GM12878 (cell line): ENCODE measurements at regions not wholly inside any gene's neighbourhood (a gene's known extent, or its start where the extent isn't known, plus 50 kb on each side); places are given as distances from the start of the nearest gene placed in this dataset.

Experiments used
- ATAC-seq: fragments of 200-7000 bp; cut with Tn5 transposase; 3 replicates; pipeline ENCODE4 v1.9.1; 2020; ENCODE audit warnings: mild to moderate bottlenecking, moderate library complexity
- BruUV-seq: library from RNA; stranded (reverse); fragments of 400-500 nt; replicated peaks from 2 replicates; lab custom pipeline; 2021; lab: Mats Ljungman, UMichigan
- CTCF ChIA-PET: fragments of 300-600 bp; sonication (Branson Sonifier 250); formaldehyde crosslinking; extraction: SDS; loops from one replicate; lab custom pipeline; 2021; ENCODE audit warnings: inconsistent platforms; lab: Yijun Ruan, JAX
- POLR2A ChIA-PET: fragments of 350-600 bp; formaldehyde crosslinking; extraction: SDS; loops from one replicate; lab custom pipeline; 2021; ENCODE audit warnings: inconsistent platforms; lab: Charles Lee
- RAD21 ChIA-PET: fragments of 300-600 bp; sonication (Branson Sonifier 250); formaldehyde crosslinking; loops from one replicate; lab custom pipeline; 2023; ENCODE audit warnings: antibody characterized with exemption; ENCODE audit not compliant: unreplicated experiment; lab: Charles Lee
- SMC1A ChIA-PET: fragments of 300-600 bp; sonication (Branson Sonifier 250); formaldehyde crosslinking; loops from one replicate; lab custom pipeline; 2023; ENCODE audit not compliant: unreplicated experiment, uncharacterized antibody; lab: Charles Lee
- DNase-seq: peaks from one replicate; pipeline ENCODE4 v3.0.0-alpha.2; 2011; ENCODE audit warnings: low read depth, low spot score
- FAIRE-seq: peaks from 3 replicates; lab custom pipeline; 2011; peaks lifted over from hg19 to GRCh38; lab: Jason Lieb, UNC
- H2AFZ ChIP-seq: 2 replicates; pipeline ENCODE4 v1.6.0; 2011; ENCODE audit warnings: low read depth, low read length, control low read depth; ENCODE audit not compliant: control insufficient read depth
- H3K27ac ChIP-seq: 2 replicates; pipeline ENCODE4 v1.5.1; 2011; ENCODE audit warnings: control low read depth; ENCODE audit not compliant: control insufficient read depth, insufficient read depth
- H3K27me3 ChIP-seq, 2 experiments: replicated peaks in 1 of 2; 2 replicates each; pipeline versions ENCODE4 v1.6.0 to v1.6.1; 2011; ENCODE audit warnings: low read length in 1 of 2; ENCODE audit not compliant: control insufficient read depth in 2 of 2, insufficient read depth in 2 of 2
- H3K36me3 ChIP-seq, 2 experiments: 2 replicates each; pipeline ENCODE4 v1.5.1; 2011; ENCODE audit warnings: low read length in 1 of 2; ENCODE audit not compliant: control insufficient read depth in 2 of 2, insufficient read depth in 2 of 2
- H3K4me1 ChIP-seq: 2 replicates; pipeline ENCODE4 v1.6.1; 2011; ENCODE audit warnings: mild to moderate bottlenecking, low read length, moderate library complexity, mixed read lengths; ENCODE audit not compliant: control insufficient read depth, insufficient read depth
- H3K4me2 ChIP-seq: 2 replicates; pipeline ENCODE4 v1.6.0; 2011; ENCODE audit warnings: control low read depth; ENCODE audit not compliant: control insufficient read depth, insufficient read depth
- H3K4me3 ChIP-seq: fragments of 200-600 bp; sonication (generic); 2 replicates; pipeline ENCODE4 v1.5.1; 2016
- H3K79me2 ChIP-seq: 2 replicates; pipeline ENCODE4 v1.6.0; 2011; ENCODE audit warnings: low read length; ENCODE audit not compliant: control insufficient read depth, insufficient read depth
- H3K9ac ChIP-seq: 2 replicates; pipeline ENCODE4 v1.8.0; 2011; ENCODE audit warnings: low read length, control low read depth, mixed read lengths; ENCODE audit not compliant: control insufficient read depth, insufficient read depth
- H3K9me3 ChIP-seq: replicated peaks from 3 replicates; pipeline ENCODE4 v1.5.1; 2011; ENCODE audit warnings: mild to moderate bottlenecking, low read length; ENCODE audit not compliant: control insufficient read depth, insufficient read depth
- H4K20me1 ChIP-seq: 2 replicates; pipeline ENCODE4 v1.6.0; 2011; ENCODE audit not compliant: control insufficient read depth, insufficient read depth
- CEBPB ChIP-seq, 2 experiments: fragments of 150-350 bp in 1 of 2; IDR thresholded peaks; 2 replicates each; pipeline ENCODE4 v1.6.1; 2012 to 2014; ENCODE audit warnings: low read depth in 2 of 2, low read length in 2 of 2, borderline replicate concordance in 1 of 2, inconsistent platforms in 1 of 2
- IKZF1 ChIP-seq: fragments of 450-650 bp; conservative IDR thresholded peaks from 2 replicates; pipeline ENCODE4 v1.6.1; 2017; ENCODE audit warnings: antibody characterized with exemption, mild to moderate bottlenecking
- IKZF2 ChIP-seq, 2 experiments: fragments of 450-650 bp; IDR thresholded peaks; 2 replicates each; pipeline ENCODE4 v1.6.1; 2017; ENCODE audit warnings: mild to moderate bottlenecking in 2 of 2, moderate library complexity in 2 of 2
- MTA2 ChIP-seq: fragments of 450-650 bp; IDR thresholded peaks from 2 replicates; pipeline ENCODE4 v1.6.1; 2016; ENCODE audit warnings: low read depth, mild to moderate bottlenecking, moderate library complexity
- NBN ChIP-seq: fragments of 450-650 bp; IDR thresholded peaks from 2 replicates; pipeline ENCODE4 v1.6.1; 2016
- NR2C1 ChIP-seq: fragments of 450-650 bp; IDR thresholded peaks from 2 replicates; pipeline ENCODE4 v1.6.1; 2017; ENCODE audit warnings: antibody characterized with exemption, mild to moderate bottlenecking, moderate library complexity
- POLR2AphosphoS2 ChIP-seq: IDR thresholded peaks from 2 replicates; pipeline ENCODE4 v1.6.1; 2011; ENCODE audit warnings: low read depth, mild to moderate bottlenecking, low read length, improper control_type of control experiment, moderate library complexity
- RBBP5 ChIP-seq: fragments of 200-600 bp; sonication (generic); conservative IDR thresholded peaks from 2 replicates; pipeline ENCODE4 v1.6.1; 2016
- SMARCA5 ChIP-seq: fragments of 450-650 bp; IDR thresholded peaks from 2 replicates; pipeline ENCODE4 v1.6.1; 2017; ENCODE audit warnings: mild to moderate bottlenecking
- SREBF1 ChIP-seq: IDR thresholded peaks from 2 replicates; pipeline ENCODE4 v1.6.1; 2012; ENCODE audit warnings: mild to moderate bottlenecking, low read length
- ZNF384 ChIP-seq: IDR thresholded peaks from 2 replicates; pipeline ENCODE4 v1.6.1; 2012; ENCODE audit warnings: low read depth, mild to moderate bottlenecking, low read length, improper control_type of control experiment, borderline replicate concordance
- WGBS: methylation state at CpG from one replicate; pipeline ENCODE4 v1.1.6; 2016; ENCODE audit warnings: low lambda C conversion rate; ENCODE audit not compliant: insufficient replicate concordance, insufficient coverage; ENCODE audit errors: missing lambda C conversion rate; 5-methylcytosine and 5-hydroxymethylcytosine counted together
- in situ Hi-C: fragments of 300-500 bp; cut with MboI; formaldehyde crosslinking; loops from 9 replicates; pipeline ENCODE4 v1.14.3; 2018; ENCODE audit warnings: mixed read lengths
- intact Hi-C: fragments of 100-400 bp; cut with micrococcal nuclease; formaldehyde crosslinking; loops from one replicate; pipeline ENCODE4 v1.14.2; 2022; ENCODE audit not compliant: unreplicated experiment
- TF ChIP-seq, protein P1 (sequence below): fragments of 450-650 bp; IDR thresholded peaks from 2 replicates; pipeline ENCODE4 v1.6.1; 2016; ENCODE audit warnings: mild to moderate bottlenecking, moderate library complexity, borderline replicate concordance
- TF ChIP-seq, protein P2 (sequence below): IDR thresholded peaks from 2 replicates; pipeline ENCODE4 v1.6.1; 2012; ENCODE audit warnings: low read depth, low read length, improper control_type of control experiment

DNA sequence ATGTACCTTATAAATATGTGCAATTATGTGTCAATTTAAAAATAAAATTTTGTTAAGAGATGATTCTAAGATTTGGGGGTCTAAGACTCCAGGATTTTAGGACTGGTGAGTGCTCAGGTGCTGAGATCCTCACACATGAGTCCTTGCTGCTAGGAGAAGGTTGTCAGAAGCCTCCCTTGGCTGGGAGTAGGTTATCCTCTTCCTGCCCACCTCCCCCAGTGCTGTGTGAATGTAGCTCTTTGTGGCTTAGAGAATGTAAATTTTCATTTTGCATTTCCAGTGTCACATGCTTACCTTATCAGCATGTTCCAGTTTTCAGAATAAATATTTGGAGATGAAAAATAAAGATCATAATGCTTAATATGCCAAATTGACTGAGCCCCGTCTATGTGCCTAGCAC, 114.2 kb upstream of the MDM1 start (continued):
- no peak for TF ChIP-seq SREBF1
- no peak for TF ChIP-seq MTA2
- TF ChIP-seq NR2C1 = no peak
- TF ChIP-seq IKZF2 (IDR thresholded peaks at IDR 0.05) = no peak

DNA sequence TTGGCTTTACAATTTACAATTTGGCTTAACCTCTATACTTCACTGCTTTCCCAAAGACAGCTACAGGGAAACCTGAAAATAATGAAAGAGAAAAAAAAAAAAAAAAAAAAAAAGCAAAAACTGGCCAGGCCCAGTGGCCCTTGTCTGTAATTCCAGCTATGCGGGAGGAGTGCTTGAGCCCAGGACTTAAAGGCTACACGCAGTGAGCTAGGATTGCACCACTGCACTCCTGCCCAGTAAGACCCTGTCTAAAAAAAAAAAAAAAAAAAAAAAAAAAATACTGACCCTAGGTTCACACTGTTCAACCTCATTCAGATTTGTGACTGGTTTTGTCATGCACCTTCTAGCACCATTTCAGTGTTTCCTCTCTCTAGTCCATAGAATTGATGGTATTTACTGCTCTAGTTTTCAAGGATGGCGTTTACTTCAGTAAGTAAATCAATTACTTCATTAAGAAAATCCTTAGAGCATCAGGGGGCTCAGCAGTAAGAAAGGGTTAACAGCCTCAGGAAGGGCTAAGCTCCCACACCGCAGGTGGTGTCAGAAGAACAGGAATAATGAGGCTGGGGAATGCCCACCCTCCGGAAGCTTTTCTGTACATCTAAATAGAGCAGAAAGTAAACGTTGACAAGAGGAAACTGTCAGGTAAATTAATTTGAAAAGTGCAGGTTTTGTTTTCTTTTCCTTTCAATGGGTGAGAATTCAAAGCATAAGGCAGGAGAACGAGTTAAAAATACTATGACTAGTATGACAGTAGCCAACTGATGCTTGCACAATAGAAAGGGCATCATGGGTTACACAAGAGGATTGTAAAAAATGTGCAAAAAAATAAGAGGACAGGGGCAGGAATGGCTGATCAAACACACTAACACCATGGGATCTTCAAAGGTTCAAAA, 115.0 kb upstream of the MDM1 start:
- in situ Hi-C loops = no loop called here
- TF ChIP-seq NBN (no peak), ZNF384 (peak; percentile 68), SMARCA5 (no peak), MTA2 (0 out of 2 replicates have a peak, but pooled peaks have one; percentile 44), RBBP5 (no peak), CEBPB (IDR thresholded peaks at IDR 0.05; ENCODE audit: borderline replicate concordance in 1 of 2, low read depth in 2 of 2, low read length in 2 of 2) (no peak), IKZF1 (peak; percentile 28; the same call in 1 of the 2 replicates), IKZF2 (IDR thresholded peaks at IDR 0.05) (peak in 1 of 2 experiments; percentile 45; a peak in 2 of 4 replicates), POLR2AphosphoS2 (no peak)
- TF ChIP-seq, protein P1, sequence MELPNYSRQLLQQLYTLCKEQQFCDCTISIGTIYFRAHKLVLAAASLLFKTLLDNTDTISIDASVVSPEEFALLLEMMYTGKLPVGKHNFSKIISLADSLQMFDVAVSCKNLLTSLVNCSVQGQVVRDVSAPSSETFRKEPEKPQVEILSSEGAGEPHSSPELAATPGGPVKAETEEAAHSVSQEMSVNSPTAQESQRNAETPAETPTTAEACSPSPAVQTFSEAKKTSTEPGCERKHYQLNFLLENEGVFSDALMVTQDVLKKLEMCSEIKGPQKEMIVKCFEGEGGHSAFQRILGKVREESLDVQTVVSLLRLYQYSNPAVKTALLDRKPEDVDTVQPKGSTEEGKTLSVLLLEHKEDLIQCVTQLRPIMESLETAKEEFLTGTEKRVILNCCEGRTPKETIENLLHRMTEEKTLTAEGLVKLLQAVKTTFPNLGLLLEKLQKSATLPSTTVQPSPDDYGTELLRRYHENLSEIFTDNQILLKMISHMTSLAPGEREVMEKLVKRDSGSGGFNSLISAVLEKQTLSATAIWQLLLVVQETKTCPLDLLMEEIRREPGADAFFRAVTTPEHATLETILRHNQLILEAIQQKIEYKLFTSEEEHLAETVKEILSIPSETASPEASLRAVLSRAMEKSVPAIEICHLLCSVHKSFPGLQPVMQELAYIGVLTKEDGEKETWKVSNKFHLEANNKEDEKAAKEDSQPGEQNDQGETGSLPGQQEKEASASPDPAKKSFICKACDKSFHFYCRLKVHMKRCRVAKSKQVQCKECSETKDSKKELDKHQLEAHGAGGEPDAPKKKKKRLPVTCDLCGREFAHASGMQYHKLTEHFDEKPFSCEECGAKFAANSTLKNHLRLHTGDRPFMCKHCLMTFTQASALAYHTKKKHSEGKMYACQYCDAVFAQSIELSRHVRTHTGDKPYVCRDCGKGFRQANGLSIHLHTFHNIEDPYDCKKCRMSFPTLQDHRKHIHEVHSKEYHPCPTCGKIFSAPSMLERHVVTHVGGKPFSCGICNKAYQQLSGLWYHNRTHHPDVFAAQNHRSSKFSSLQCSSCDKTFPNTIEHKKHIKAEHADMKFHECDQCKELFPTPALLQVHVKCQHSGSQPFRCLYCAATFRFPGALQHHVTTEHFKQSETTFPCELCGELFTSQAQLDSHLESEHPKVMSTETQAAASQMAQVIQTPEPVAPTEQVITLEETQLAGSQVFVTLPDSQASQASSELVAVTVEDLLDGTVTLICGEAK = no peak
- TF ChIP-seq, protein P2, sequence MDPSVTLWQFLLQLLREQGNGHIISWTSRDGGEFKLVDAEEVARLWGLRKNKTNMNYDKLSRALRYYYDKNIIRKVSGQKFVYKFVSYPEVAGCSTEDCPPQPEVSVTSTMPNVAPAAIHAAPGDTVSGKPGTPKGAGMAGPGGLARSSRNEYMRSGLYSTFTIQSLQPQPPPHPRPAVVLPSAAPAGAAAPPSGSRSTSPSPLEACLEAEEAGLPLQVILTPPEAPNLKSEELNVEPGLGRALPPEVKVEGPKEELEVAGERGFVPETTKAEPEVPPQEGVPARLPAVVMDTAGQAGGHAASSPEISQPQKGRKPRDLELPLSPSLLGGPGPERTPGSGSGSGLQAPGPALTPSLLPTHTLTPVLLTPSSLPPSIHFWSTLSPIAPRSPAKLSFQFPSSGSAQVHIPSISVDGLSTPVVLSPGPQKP = no peak
- H3K27ac ChIP-seq = no peak overlapping the region

More for the DNA sequence above, 115.0 kb upstream of the MDM1 start:
- ChIA-PET POLR2A (interaction anchor here (0.6 to 1.8 kb wide), 14 partner anchors 9 to 215 kb away, joined by 3 to 17 read pairs (median 6); no protein-coding TSS in a partner anchor), CTCF (interaction anchor here (0.5 to 1.5 kb wide), 8 partner anchors 8 to 82 kb away, joined by 3 to 6 read pairs (median 4); no protein-coding TSS in a partner anchor), RAD21 (interaction anchor here (0.7 to 4.4 kb wide), 11 partner anchors 12 to 211 kb away, joined by 3 to 27 read pairs (median 3); no protein-coding TSS in a partner anchor), SMC1A (interaction anchor here (0.6 to 4.4 kb wide), 18 partner anchors 11 to 194 kb away, joined by 3 to 20 read pairs (median 4); partner anchors contain the start of gene RAP1B)
- 13% methylated on average over 7 of the region's 7 CpGs for WGBS
- ATAC-seq (no peak), FAIRE-seq (no peak), DNase-seq (no peak)
- H3K79me2 ChIP-seq = no peaks in the 10 kb centered on the region; the same call in 1 of the 2 replicates
- H4K20me1 ChIP-seq = no peaks in the 10 kb centered on the region
- H3K4me3 ChIP-seq = peak overlapping the region; percentile 2; the same call in 1 of the 2 replicates
- no peak overlapping the region for H3K9ac ChIP-seq
- no peaks in the 10 kb centered on the region; the same call in 2 of the 3 replicates for H3K9me3 ChIP-seq
- peak overlapping the region; percentile 39 for H3K4me2 ChIP-seq
- BruUV-seq = no TSS peak
- H2AFZ ChIP-seq = peak overlapping the region; percentile 37
- no peaks in the 10 kb centered on the region for H3K36me3 ChIP-seq
- intact Hi-C loops = loop anchor here (5.0 kb wide), 1 partner anchor 165 kb away; the partner anchor contains the start of gene RAP1B
- H3K27me3 ChIP-seq = no peaks in the 10 kb centered on the region
- H3K4me1 ChIP-seq = peaks cover 20% of the 10 kb centered on the region
